H9 (cell line): ENCODE measurements at regions not wholly inside any gene's neighbourhood (a gene's known extent, or its start where the extent isn't known, plus 50 kb on each side); places are given as distances from the start of the nearest gene placed in this dataset.
A peak's percentile ranks its signal among the peaks of the same experiment; 100 is the strongest.

ENCODE experiments used
- DNase-seq: peaks from one replicate; pipeline ENCODE4 v3.0.0-alpha.2; 2017
- H2AFZ ChIP-seq: one replicate; pipeline ENCODE4 v1.6.1; 2013; ENCODE audit warnings: mild to moderate bottlenecking, low read length, control low read depth, moderate library complexity
- H2AK5ac ChIP-seq: 2 replicates; pipeline ENCODE4 v1.6.1; 2013; ENCODE audit warnings: low read length, control low read depth, mixed read lengths; ENCODE audit not compliant: insufficient read length
- H2BK120ac ChIP-seq: one replicate; pipeline ENCODE4 v1.6.1; 2013; ENCODE audit warnings: low read depth, mild to moderate bottlenecking, low read length, control low read depth, inconsistent platforms; ENCODE audit not compliant: poor library complexity, severe bottlenecking
- H2BK12ac ChIP-seq: 2 replicates; pipeline ENCODE4 v1.6.1; 2013; ENCODE audit warnings: low read length, control low read depth, mixed read lengths, low read depth; ENCODE audit not compliant: insufficient read length
- H2BK15ac ChIP-seq: 2 replicates; pipeline ENCODE4 v1.6.1; 2013; ENCODE audit warnings: low read depth, low read length, control low read depth
- H2BK20ac ChIP-seq: one replicate; pipeline ENCODE4 v1.6.1; 2013; ENCODE audit warnings: low read depth, mild to moderate bottlenecking, low read length, control low read depth, inconsistent platforms; ENCODE audit not compliant: poor library complexity, severe bottlenecking
- H2BK5ac ChIP-seq: 2 replicates; pipeline ENCODE4 v1.6.1; 2013; ENCODE audit warnings: low read length, control low read depth, mixed read lengths; ENCODE audit not compliant: insufficient read length
- H3K14ac ChIP-seq: 2 replicates; pipeline ENCODE4 v1.6.1; 2013; ENCODE audit warnings: low read length, control low read depth; ENCODE audit not compliant: insufficient read depth
- H3K18ac ChIP-seq: 2 replicates; pipeline ENCODE4 v1.6.1; 2013; ENCODE audit warnings: low read depth, mild to moderate bottlenecking, mixed read lengths, low read length, control low read depth; ENCODE audit not compliant: insufficient read length
- H3K23ac ChIP-seq: 2 replicates; pipeline ENCODE4 v1.6.1; 2013; ENCODE audit warnings: low read length, control low read depth, mixed read lengths, low read depth; ENCODE audit not compliant: insufficient read length
- H3K23me2 ChIP-seq: 2 replicates; pipeline ENCODE4 v1.6.1; 2013; ENCODE audit warnings: low read depth, mild to moderate bottlenecking, mixed read lengths, low read length, control low read depth; ENCODE audit not compliant: insufficient read length, poor library complexity, severe bottlenecking
- H3K27ac ChIP-seq: 2 replicates; pipeline ENCODE4 v1.5.1; 2013; ENCODE audit warnings: low read length, control low read depth, mixed read lengths, low read depth; ENCODE audit not compliant: insufficient read length
- H3K27me3 ChIP-seq: 2 replicates; pipeline ENCODE4 v1.6.1; 2013; ENCODE audit warnings: low read length, control low read depth, inconsistent platforms; ENCODE audit not compliant: insufficient read depth
- H3K4ac ChIP-seq: 2 replicates; pipeline ENCODE4 v1.6.1; 2013; ENCODE audit warnings: low read depth, mild to moderate bottlenecking, control low read depth, inconsistent platforms, low read length, moderate library complexity
- H3K4me1 ChIP-seq: 2 replicates; pipeline ENCODE4 v1.6.1; 2013; ENCODE audit warnings: low read length, control low read depth, inconsistent platforms; ENCODE audit not compliant: insufficient read depth
- H3K4me2 ChIP-seq: 2 replicates; pipeline ENCODE4 v1.6.1; 2013; ENCODE audit warnings: low read length, control low read depth, mixed read lengths; ENCODE audit not compliant: insufficient read length, insufficient read depth
- H3K56ac ChIP-seq: 2 replicates; pipeline ENCODE4 v1.6.1; 2013; ENCODE audit warnings: low read depth, mild to moderate bottlenecking, mixed read lengths, low read length, control low read depth; ENCODE audit not compliant: insufficient read length
- H3K79me1 ChIP-seq: 2 replicates; pipeline ENCODE4 v1.6.1; 2013; ENCODE audit warnings: low read depth, mild to moderate bottlenecking, moderate library complexity, low read length, control low read depth, inconsistent platforms; ENCODE audit not compliant: insufficient read depth, poor library complexity, severe bottlenecking
- H3K79me2 ChIP-seq: 2 replicates; pipeline ENCODE4 v1.6.1; 2013; ENCODE audit warnings: low read length, control low read depth, inconsistent platforms; ENCODE audit not compliant: insufficient read depth
- H3K9ac ChIP-seq: 2 replicates; pipeline ENCODE4 v1.6.1; 2013; ENCODE audit warnings: low read length, control low read depth, mixed read lengths; ENCODE audit not compliant: insufficient read length; ENCODE audit errors: extremely low read depth
- H3K9me3 ChIP-seq: one replicate; pipeline ENCODE4 v1.6.1; 2013; ENCODE audit warnings: low read depth, low read length, inconsistent platforms; ENCODE audit not compliant: control insufficient read depth
- H3T11ph ChIP-seq: one replicate; pipeline ENCODE4 v1.6.1; 2013; ENCODE audit warnings: mild to moderate bottlenecking, low read length, control low read depth, inconsistent platforms
- H4K20me1 ChIP-seq: one replicate; pipeline ENCODE4 v1.6.1; 2013; ENCODE audit not compliant: control insufficient read depth, insufficient read length, insufficient read depth
- H4K5ac ChIP-seq: 2 replicates; pipeline ENCODE4 v1.6.1; 2013; ENCODE audit warnings: low read depth, mild to moderate bottlenecking, mixed read lengths, low read length, control low read depth; ENCODE audit not compliant: insufficient read length
- H4K8ac ChIP-seq: replicated peaks from 2 replicates; pipeline ENCODE4 v1.6.1; 2013; ENCODE audit warnings: low read length, control low read depth, mixed read lengths, low read depth; ENCODE audit not compliant: insufficient read length
- H4K91ac ChIP-seq: 2 replicates; pipeline ENCODE4 v1.6.1; 2013; ENCODE audit warnings: low read depth, mild to moderate bottlenecking, moderate library complexity, mixed read lengths, low read length, control low read depth; ENCODE audit not compliant: insufficient read length
- H3K27ac Mint-ChIP-seq, 3 experiments: 2 replicates in 2 of 3; 3 replicates in 1 of 3; pipeline ENCODE4 v1.8.0; 2020 to 2021; ENCODE audit warnings: mixed read lengths in 3 of 3, mild to moderate bottlenecking in 1 of 3, moderate library complexity in 1 of 3
- H3K27me3 Mint-ChIP-seq: 2 replicates; pipeline ENCODE4 v1.8.0; 2021; ENCODE audit warnings: low read depth, mild to moderate bottlenecking, moderate library complexity, mixed read lengths
- H3K36me3 Mint-ChIP-seq, 3 experiments: 2 replicates in 2 of 3; 3 replicates in 1 of 3; pipeline ENCODE4 v1.8.0; 2020 to 2021; ENCODE audit warnings: low read depth in 3 of 3, mixed read lengths in 3 of 3; ENCODE audit not compliant: insufficient read depth in 1 of 3
- H3K4me1 Mint-ChIP-seq, 2 experiments: 2 replicates each; pipeline ENCODE4 v1.8.0; 2020; ENCODE audit warnings: mixed read lengths in 2 of 2
- H3K4me3 Mint-ChIP-seq, 2 experiments: 2 replicates in 1 of 2; 3 replicates in 1 of 2; pipeline ENCODE4 v1.8.0; 2020 to 2021; ENCODE audit warnings: mild to moderate bottlenecking in 2 of 2, mixed read lengths in 2 of 2, moderate library complexity in 1 of 2
- H3K9me3 Mint-ChIP-seq, 2 experiments: 2 replicates in 1 of 2; 3 replicates in 1 of 2; pipeline ENCODE4 v1.8.0; 2020; ENCODE audit warnings: mild to moderate bottlenecking in 2 of 2, mixed read lengths in 2 of 2, moderate library complexity in 1 of 2
- WGBS: extraction: QIAGEN DNeasy Blood & Tissue Kit; methylation state at CpG from one replicate; pipeline ENCODE4 v1.1.7; 2013; ENCODE audit warnings: missing lambda C conversion rate, low lambda C conversion rate, mixed read lengths; ENCODE audit not compliant: insufficient read length; ENCODE audit errors: extremely low coverage; 5-methylcytosine and 5-hydroxymethylcytosine counted together
- TF ChIP-seq, protein P1 (sequence below): fragments of 200-600 bp; sonication (generic); conservative IDR thresholded peaks from 3 replicates; pipeline ENCODE4 v1.8.0; 2021; ENCODE audit warnings: antibody characterized with exemption, mild to moderate bottlenecking

DNA sequence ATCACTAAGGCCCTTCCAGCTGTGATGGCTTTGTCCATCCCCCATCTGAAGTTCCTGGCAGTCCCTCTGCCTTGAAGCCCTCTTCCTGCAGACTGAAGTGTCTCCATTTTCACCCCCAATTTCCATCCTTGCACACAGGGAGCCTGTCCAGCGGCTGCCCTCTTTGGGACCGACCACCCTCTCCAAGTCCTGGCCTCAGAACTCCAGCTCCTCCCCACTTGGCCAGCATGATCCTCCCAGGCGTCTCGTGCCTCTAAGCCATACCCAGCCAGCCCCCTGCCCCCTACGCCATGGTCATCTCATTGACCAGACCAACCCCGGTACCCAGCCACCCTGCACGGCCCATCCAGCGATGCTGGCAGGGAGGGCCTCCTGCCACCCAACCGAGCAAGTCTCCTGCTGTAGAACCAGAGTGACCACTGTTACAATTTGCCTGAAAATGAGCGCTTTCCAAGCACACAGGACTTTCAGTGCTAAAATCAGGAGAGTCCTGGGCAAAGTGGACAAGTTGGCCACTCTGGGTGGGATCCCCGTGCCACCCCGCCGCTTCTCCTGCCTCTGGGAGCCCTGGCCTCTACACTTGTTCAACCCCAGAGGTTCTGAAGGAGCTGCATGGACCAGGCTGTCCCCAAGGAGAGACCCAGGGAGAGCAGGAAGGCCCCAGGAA is 362.0 kb downstream of the SEC14L1 start:
- Histone ChIP-seq H2AFZ (no peak overlapping the region), H4K5ac (no peak overlapping the region), H2AK5ac (no peak overlapping the region), H2BK120ac (no peak overlapping the region), H3K9ac (no peak overlapping the region), H3K4ac (no peak overlapping the region), H3T11ph (no peak overlapping the region), H3K27ac (no peak overlapping the region), H3K79me1 (no peaks in the 10 kb centered on the region), H3K4me1 (no peaks in the 10 kb centered on the region; the same call in 1 of the 2 replicates), H2BK15ac (no peak overlapping the region), H3K14ac (no peak overlapping the region), H3K56ac (no peak overlapping the region), H4K20me1 (no peaks in the 10 kb centered on the region), H2BK20ac (no peak overlapping the region), H2BK12ac (no peak overlapping the region), H3K18ac (no peak overlapping the region), H3K4me2 (no peak overlapping the region), H3K9me3 (no peaks in the 10 kb centered on the region), H3K23me2 (peaks cover 2% of the 10 kb centered on the region), H3K23ac (no peak overlapping the region), H3K79me2 (no peaks in the 10 kb centered on the region), H3K27me3 (no peaks in the 10 kb centered on the region), H2BK5ac (no peak overlapping the region), H4K91ac (no peak overlapping the region), H4K8ac (no peak overlapping the region)
- TF ChIP-seq, protein P1, sequence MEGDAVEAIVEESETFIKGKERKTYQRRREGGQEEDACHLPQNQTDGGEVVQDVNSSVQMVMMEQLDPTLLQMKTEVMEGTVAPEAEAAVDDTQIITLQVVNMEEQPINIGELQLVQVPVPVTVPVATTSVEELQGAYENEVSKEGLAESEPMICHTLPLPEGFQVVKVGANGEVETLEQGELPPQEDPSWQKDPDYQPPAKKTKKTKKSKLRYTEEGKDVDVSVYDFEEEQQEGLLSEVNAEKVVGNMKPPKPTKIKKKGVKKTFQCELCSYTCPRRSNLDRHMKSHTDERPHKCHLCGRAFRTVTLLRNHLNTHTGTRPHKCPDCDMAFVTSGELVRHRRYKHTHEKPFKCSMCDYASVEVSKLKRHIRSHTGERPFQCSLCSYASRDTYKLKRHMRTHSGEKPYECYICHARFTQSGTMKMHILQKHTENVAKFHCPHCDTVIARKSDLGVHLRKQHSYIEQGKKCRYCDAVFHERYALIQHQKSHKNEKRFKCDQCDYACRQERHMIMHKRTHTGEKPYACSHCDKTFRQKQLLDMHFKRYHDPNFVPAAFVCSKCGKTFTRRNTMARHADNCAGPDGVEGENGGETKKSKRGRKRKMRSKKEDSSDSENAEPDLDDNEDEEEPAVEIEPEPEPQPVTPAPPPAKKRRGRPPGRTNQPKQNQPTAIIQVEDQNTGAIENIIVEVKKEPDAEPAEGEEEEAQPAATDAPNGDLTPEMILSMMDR = no peak
- WGBS = no CpG with 5 or more reads among the region's 13 CpGs
- H3K27ac Mint-ChIP-seq = peak overlapping the region in 2 of 3 experiments; percentile 76 to 81; a peak in 1 of 7 replicates
- H3K36me3 Mint-ChIP-seq = peaks cover 20 to 31% (median 27%) of the 10 kb centered on the region in 3 experiments
- peaks cover 11 to 15% of the 10 kb centered on the region in 2 experiments for H3K4me1 Mint-ChIP-seq
- no peak for DNase-seq
- H3K4me3 Mint-ChIP-seq = no peak overlapping the region
- H3K27me3 Mint-ChIP-seq = no peaks in the 10 kb centered on the region; the same call in 1 of the 2 replicates
- no peaks in the 10 kb centered on the region; a peak in 2 of 5 replicates for H3K9me3 Mint-ChIP-seq
